CD4-positive, alpha-beta T cell treated with Interleukin-4 for 4 hours (primary cell): ENCODE measurements at regions not wholly inside any gene's neighbourhood (a gene's known extent, or its start where the extent isn't known, plus 50 kb on each side); places are given as distances from the start of the nearest gene placed in this dataset.

Experiments
- DNase-seq: peaks from one replicate; pipeline ENCODE4 v3.0.0-alpha.2; 2020

GRCh38 chr17:34692920-34693319 is 113.5 kb downstream of the TMEM132E start:
- DNase-seq = no peak
